Activated effector memory CD4-positive, alpha-beta T cell treated with anti-CD3 and anti-CD28 coated beads, Interleukin-2, amount 50 U/mL, for 16 hours (primary cell): ENCODE measurements at regions not wholly inside any gene's neighbourhood (a gene's known extent, or its start where the extent isn't known, plus 50 kb on each side); places are given as distances from the start of the nearest gene placed in this dataset.
A peak's percentile ranks its signal among the peaks of the same experiment; 100 is the strongest.

Experiments
- DNase-seq: peaks from one replicate; pipeline ENCODE4 v3.0.0-alpha.2; 2020

GRCh38 chr2:2550856-2551255, 219.8 kb upstream of the MYT1L start:
- DNase-seq: peak; percentile 22

GRCh38 chr2:2547911-2548310, 216.8 kb upstream of the MYT1L start:
- peak; percentile 25 for DNase-seq

DNA sequence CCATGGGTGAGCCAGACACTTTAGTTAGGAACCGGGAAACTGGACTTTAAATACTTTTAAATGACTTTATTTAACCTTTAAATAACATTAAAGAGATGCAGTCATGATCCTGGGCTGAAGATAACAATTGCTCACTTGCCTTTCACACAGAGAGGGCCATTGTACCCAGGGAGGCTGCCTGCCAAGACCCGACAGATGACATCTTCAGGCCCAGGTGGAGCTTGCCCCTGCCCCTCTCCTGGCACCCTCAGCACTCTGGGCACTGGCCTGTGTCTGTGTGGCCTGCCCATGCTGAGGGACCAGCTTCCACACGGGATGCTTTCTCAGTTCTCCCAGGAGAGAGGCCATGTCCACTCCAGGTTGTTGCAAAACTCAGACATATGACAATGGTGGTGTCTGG, 216.4 kb upstream of the MYT1L start:
- no peak for DNase-seq

- no peak for DNase-seq
Observed at GRCh38 chr2:2546046-2546445, 215.0 kb upstream of the MYT1L start.

GRCh38 chr2:2542966-2543611, 212.0 kb upstream of the MYT1L start:
- no peak for DNase-seq

GRCh38 chr2:2542316-2542715, 211.2 kb upstream of the MYT1L start:
- no peak for DNase-seq

DNA sequence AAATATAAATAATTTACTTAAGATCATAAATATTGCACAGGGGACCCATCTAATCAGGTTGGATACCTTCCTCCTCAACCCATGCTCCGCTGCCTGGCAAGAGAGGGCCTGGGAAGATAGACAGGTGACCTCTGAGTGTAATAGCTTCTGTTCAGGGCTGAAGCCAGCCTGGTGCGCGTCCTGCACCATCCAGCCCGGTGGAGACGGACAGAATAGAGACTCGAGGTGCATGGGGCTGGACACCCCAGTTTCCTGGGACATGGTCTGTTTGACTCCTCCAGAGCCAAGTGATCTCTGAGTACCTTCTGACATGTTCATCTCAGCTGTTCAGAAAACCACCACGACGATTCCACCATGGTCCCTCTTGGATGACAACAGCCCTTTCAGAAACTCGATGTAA, 209.3 kb upstream of the MYT1L start:
- no peak for DNase-seq

DNA sequence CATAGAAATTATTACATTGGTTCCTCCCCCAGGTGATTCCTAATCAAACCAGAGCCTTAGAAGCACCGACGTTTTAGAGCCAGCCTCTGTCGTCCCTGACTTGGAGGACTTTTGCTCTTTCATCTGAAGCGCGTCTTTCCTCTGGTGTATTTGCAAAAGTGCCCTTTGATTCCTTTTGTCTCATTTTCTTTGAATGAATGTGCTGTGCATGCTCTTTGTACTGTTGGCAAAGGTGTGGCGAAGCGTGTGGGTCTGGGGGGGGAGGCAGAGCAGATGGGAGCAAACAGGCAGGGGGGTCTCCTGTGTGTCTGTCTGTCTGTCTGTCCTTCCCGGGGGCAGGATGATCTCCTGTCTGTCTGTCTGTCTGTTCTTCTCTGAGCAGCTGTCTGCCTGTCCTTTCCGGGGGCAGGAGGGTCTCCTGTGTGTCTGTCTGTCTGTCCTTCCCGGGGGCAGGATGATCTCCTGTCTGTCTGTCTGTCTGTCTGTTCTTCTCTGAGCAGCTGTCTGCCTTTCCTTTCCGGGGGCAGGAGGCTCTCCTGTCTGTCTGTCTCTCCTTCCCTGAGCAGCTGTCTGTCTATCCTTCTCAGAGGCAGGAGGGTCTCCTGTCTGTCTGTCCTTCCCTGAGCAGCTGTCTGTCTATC, 205.5 kb upstream of the MYT1L start:
- DNase-seq: no peak

DNA sequence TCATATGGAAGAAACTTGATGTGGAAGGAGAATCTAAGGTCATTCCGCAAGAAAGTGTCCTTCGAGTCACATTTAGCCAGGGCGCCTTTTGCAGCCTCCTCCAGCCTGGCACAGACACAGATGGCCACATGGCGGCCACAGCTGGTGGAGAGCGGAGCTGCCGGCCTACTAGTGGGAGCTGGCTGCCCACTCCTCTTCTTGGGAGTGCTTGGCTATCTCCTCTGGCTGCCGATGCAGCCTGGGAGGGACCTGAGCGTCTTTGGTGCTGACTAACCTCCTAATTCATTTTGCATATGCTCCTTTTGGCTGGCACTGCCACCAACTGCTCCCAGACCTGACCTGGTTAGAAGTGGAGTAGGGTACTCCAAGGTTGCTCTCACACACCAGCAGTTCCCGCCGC, 199.3 kb upstream of the MYT1L start:
- DNase-seq: no peak

DNA sequence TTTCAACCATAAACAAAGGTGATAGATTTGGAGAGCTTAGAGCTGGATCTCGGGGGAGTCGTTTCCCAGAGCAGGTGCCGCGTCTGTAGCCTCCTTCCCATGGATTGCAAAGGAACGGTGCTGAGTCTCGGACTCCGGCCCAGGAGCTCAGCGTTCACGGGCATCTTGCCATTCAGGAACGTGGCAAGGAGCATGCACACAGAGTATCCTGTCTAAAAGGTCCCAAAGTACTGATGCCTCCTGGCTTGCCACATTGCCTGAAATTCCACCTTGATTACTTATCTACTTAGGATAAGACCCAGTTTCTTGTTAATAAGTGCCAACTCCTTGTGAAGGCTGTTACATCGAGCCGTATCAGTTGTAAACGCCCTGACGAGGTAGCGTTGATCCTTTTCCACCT, 197.8 kb upstream of the MYT1L start:
- DNase-seq: no peak

- no peak for DNase-seq
Observed at GRCh38 chr2:2527148-2527547, 196.1 kb upstream of the MYT1L start.

GRCh38 chr2:2524348-2524941, 193.4 kb upstream of the MYT1L start:
- DNase-seq: no peak

- DNase-seq: no peak
Observed at GRCh38 chr2:2523461-2524347, 192.6 kb upstream of the MYT1L start.

- DNase-seq: no peak
Observed at GRCh38 chr2:2520401-2520811, 189.3 kb upstream of the MYT1L start.

- no peak for DNase-seq
Observed at GRCh38 chr2:2519381-2519780, 188.3 kb upstream of the MYT1L start.

DNA sequence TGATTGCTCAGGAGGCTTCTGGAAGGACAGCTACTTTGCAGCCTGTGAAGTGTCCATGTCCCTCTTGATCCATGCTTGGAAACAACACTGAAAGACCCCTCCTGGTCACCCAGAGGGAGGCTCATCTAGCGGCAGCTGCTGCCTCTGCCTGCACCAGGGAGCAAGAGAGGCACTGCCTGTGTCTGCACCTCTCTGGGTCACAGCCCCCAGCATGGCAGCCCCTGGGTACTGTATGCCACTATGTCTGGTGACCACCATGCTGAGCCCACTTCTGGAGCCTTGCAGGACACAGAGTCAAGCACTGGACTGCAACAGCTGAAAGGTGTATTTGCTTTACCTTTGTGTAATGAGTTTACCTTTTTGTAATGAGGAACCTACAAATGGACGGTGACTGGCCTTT, 186.3 kb upstream of the MYT1L start:
- no peak for DNase-seq

GRCh38 chr2:2516386-2516785, 185.3 kb upstream of the MYT1L start:
- DNase-seq: no peak

GRCh38 chr2:2512931-2513330, 181.9 kb upstream of the MYT1L start:
- no peak for DNase-seq

GRCh38 chr2:2507417-2507997, 176.4 kb upstream of the MYT1L start:
- DNase-seq: no peak

DNA sequence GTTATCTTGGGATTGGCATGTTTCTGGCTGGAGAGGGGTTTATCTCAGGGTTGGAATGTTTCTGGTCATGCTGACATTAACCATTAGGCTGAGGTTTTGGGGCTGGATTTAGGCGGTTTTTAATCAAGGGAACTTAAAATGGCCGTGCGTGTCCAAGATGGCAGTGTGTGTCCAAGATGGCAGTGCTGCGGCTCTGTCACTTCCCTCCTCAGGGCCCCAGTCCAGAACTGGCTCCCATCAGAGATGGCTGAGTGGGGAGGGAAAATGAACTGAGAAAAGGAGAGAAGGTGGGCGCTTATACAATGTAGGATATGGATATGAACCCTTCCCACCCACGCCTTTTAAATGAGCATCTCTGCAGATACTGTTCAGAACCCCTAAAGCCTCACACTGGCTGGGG, 175.5 kb upstream of the MYT1L start:
- no peak for DNase-seq

DNA sequence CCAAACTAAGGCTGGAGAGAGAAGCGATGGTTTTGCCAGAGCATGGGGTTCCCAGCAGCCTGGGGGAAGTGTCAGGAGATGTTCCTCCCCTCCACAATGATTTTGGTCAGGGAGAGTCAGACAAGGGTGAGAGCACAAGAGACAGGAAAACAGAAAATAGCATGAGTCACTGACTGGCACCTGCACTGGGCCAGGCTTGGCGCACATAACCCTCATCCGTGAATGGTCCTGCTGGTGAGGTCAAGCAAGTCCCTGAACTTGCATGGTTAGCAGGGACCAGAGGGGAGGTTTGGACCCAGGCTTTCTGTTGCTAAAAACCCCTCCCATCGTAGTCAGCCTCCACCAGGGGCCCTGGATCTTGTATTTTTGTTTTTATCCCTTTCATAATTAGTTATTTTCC, 174.5 kb upstream of the MYT1L start:
- no peak for DNase-seq

DNA sequence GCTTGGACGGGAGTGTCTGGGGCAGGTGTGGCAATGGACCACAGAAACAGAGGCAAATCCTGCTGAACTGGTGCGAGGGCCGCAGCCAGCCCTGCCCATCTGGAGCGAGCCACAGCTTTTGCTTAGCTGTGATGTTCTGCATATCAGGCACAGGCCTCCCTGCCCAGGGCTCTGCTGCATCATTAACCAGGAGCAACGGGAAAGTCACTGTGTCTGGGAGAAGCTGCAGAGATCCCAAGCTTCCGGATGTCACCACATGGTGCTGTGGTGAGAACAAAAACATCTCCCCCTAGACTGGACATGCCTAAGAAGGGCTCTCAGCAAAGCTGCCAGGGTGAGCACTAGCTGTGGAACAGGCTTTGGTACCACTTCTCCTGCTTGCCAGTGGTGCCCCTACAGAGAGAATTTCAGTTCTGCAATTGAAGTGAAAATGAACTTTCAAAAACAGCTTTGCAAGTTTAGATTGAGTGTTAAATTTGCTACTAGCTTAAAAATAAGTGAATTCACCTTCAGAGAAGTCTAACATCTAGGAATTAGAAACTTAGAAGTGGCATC, 172.9 kb upstream of the MYT1L start:
- no peak for DNase-seq

GRCh38 chr2:2502201-2502549, 171.1 kb upstream of the MYT1L start:
- no peak for DNase-seq
